B cell (primary cell): ENCODE measurements at regions not wholly inside any gene's neighbourhood (a gene's known extent, or its start where the extent isn't known, plus 50 kb on each side); places are given as distances from the start of the nearest gene placed in this dataset.

ENCODE experiments used
- CTCF ChIP-seq: fragments of 200-600 bp; IDR thresholded peaks from one replicate; pipeline ENCODE4 v1.8.0; 2022; ENCODE audit warnings: antibody characterized with exemption, mild to moderate bottlenecking
- EZH2 ChIP-seq: IDR thresholded peaks from 2 replicates; pipeline ENCODE4 v1.6.1; 2012; ENCODE audit warnings: borderline replicate concordance, low read depth, mild to moderate bottlenecking, moderate library complexity, low read length; ENCODE audit not compliant: insufficient read depth, poor library complexity, severe bottlenecking

GRCh38 chr4:32249040-32249439 is 1528.9 kb downstream of the PCDH7 start:
- TF ChIP-seq CTCF (no peak), EZH2 (no peak)
